ENCODE measurements at regions not wholly inside any gene's neighbourhood (a gene's known extent, or its start where the extent isn't known, plus 50 kb on each side); places are given as distances from the start of the nearest gene placed in this dataset.

DNA sequence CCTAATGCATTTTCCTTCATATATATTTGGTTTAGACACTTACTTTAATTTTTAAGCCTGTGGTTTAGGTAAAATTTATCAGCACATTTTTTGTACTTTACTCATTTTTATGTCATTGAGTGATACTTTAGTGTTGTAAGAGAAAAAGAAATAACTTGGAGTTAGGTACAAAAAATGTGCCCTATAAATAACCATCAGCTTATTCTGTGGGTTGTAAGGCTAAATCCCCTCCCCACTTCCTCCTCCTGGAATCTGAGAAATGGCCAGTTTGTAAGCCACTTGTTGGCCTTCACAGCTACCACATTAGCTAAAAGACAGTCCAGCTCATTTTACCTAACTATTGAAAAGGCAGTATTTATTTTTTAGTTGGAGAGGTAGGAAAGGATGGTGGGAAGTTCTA lies 576.3 kb downstream of the PKHD1 start:
- no peak for ATAC-seq (ENCODE audit: poor library complexity)
- H3K27me3 Mint-ChIP-seq, result no peaks in the 10 kb centered on the region
- no peak overlapping the region for H3K27ac ChIP-seq (ENCODE audit: low read depth in 1 of 2, low read length in 2 of 2)
- TF ChIP-seq, protein P1, sequence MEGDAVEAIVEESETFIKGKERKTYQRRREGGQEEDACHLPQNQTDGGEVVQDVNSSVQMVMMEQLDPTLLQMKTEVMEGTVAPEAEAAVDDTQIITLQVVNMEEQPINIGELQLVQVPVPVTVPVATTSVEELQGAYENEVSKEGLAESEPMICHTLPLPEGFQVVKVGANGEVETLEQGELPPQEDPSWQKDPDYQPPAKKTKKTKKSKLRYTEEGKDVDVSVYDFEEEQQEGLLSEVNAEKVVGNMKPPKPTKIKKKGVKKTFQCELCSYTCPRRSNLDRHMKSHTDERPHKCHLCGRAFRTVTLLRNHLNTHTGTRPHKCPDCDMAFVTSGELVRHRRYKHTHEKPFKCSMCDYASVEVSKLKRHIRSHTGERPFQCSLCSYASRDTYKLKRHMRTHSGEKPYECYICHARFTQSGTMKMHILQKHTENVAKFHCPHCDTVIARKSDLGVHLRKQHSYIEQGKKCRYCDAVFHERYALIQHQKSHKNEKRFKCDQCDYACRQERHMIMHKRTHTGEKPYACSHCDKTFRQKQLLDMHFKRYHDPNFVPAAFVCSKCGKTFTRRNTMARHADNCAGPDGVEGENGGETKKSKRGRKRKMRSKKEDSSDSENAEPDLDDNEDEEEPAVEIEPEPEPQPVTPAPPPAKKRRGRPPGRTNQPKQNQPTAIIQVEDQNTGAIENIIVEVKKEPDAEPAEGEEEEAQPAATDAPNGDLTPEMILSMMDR (IDR thresholded peaks at IDR 0.05), result no peak
- no peak overlapping the region for H3K4me3 ChIP-seq (ENCODE audit: low read length)
- peaks cover 2% of the 10 kb centered on the region for H3K9me3 Mint-ChIP-seq
- H3K4me1 Mint-ChIP-seq (ENCODE audit: low read depth), result no peaks in the 10 kb centered on the region
- H3K27ac Mint-ChIP-seq, result no peak overlapping the region
- CTCF ChIA-PET, result no interaction called here
- no peaks in the 10 kb centered on the region for H3K4me1 ChIP-seq (ENCODE audit: insufficient read depth, low read length)
- DNase-seq, result no peak
- no peaks in the 10 kb centered on the region for H3K36me3 Mint-ChIP-seq (ENCODE audit: low read depth)
- H3K4me3 Mint-ChIP-seq, result no peak overlapping the region
- no peaks in the 10 kb centered on the region for H3K36me3 ChIP-seq (ENCODE audit: insufficient read depth, low read length)
- H3K9me3 ChIP-seq (ENCODE audit: control insufficient read depth in 1 of 2, insufficient read depth in 1 of 2, low read length in 2 of 2), result peaks cover 0 to 3% of the 10 kb centered on the region in 2 experiments
- intact Hi-C loops (cut with DNase I, micrococcal nuclease), result no loop called here
- no peaks in the 10 kb centered on the region for H3K27me3 ChIP-seq (ENCODE audit: control insufficient read depth in 1 of 2, insufficient read depth in 2 of 2, low read length in 2 of 2)
- POLR2A ChIA-PET, result no interaction called here

DNA sequence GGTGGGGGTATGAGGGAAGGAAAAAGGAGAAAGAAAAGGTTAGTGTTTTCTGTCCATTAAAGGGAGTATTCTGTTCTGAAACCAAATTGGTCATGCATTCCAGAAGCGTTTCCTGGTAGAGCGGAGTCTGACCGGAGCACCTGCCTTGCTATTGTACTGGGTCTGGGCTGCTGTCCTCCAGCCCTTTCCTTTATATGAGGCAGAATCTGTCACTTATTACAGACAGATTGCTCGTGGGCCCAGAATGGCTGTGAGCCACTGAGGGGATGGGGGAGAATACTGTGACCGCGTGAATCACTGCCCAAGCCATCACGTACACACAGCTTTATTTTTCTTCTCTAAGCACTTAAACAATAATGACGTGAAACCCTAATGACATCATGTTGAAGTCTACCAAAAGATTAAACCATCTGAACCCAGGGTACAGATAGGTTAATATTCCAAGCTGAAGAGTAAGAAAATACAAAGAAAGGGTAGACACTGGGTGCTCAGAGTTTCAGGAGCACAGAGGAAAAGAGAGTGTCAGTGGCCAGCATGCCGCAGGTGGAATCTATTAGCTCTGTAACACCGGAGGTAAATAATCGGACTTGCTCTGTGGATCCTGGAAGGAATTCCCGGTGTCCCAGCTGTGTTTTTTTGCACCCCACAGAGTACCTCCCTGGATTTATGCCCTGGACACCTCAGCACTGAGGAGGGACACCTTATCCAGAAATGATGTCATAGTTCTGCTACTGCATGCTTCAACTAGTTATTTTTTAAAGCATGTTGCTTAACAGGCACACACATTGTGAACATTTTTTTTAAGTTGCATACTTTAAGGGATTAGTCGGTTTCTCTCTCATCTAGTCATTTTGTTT lies 573.3 kb downstream of the PKHD1 start:
- ChIA-PET POLR2A (no interaction called here), CTCF (interaction anchor here (0.9 kb wide), 1 partner anchor 507 kb away, joined by 3 read pairs; no protein-coding TSS in a partner anchor)
- Histone ChIP-seq H3K4me3 (ENCODE audit: low read length) (no peak overlapping the region), H3K4me1 (ENCODE audit: insufficient read depth, low read length) (no peaks in the 10 kb centered on the region), H3K27me3 (ENCODE audit: control insufficient read depth in 1 of 2, insufficient read depth in 2 of 2, low read length in 2 of 2) (no peaks in the 10 kb centered on the region), H3K9me3 (ENCODE audit: control insufficient read depth in 1 of 2, insufficient read depth in 1 of 2, low read length in 2 of 2) (peaks cover 0 to 3% of the 10 kb centered on the region in 2 experiments), H3K27ac (ENCODE audit: low read depth in 1 of 2, low read length in 2 of 2) (no peak overlapping the region), H3K36me3 (ENCODE audit: insufficient read depth, low read length) (no peaks in the 10 kb centered on the region)
- Mint-ChIP-seq H3K27me3 (no peaks in the 10 kb centered on the region), H3K9me3 (peaks cover 9% of the 10 kb centered on the region), H3K27ac (no peak overlapping the region), H3K4me3 (no peak overlapping the region), H3K36me3 (ENCODE audit: low read depth) (no peaks in the 10 kb centered on the region), H3K4me1 (ENCODE audit: low read depth) (no peaks in the 10 kb centered on the region)
- intact Hi-C loops (cut with DNase I, micrococcal nuclease), result no loop called here
- ATAC-seq (ENCODE audit: poor library complexity) (no peak), DNase-seq (no peak)
- TF ChIP-seq, protein P1 (IDR thresholded peaks at IDR 0.05), result no peak

DNA sequence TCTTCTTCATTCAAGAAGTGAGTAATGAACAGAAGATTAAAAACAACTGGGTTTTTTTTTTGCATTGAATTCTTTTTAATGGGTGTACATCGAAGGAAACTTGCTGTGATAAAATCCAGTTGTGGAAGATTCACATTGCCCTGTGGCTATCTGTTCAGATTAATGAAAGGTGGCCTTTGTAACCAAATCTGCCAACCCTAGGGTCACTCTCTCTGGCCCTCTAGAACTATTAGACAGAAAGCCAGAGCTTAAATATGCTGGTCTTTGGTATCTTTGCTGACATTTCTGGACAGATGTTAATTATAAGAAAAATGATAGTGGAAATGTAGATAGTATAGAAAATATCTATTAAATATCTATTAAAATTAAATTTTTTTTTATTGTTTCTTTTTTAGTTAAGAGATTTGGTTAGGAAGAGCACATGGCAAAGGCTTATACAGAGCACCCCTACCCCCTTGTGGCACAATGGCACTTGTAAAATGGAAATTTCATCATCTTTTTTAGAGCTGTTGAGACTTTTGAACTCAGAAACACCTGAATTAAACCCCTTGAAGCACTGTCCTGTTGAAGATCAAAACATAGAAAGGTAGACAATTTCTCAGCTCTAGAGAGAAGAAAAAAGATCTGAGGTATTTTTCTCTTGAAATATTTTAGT lies 572.5 kb downstream of the PKHD1 start:
- H3K27me3 ChIP-seq (ENCODE audit: control insufficient read depth in 1 of 2, insufficient read depth in 2 of 2, low read length in 2 of 2), result no peaks in the 10 kb centered on the region
- H3K27me3 Mint-ChIP-seq, result no peaks in the 10 kb centered on the region
- intact Hi-C loops (cut with DNase I, micrococcal nuclease), result no loop called here
- H3K36me3 ChIP-seq (ENCODE audit: insufficient read depth, low read length), result no peaks in the 10 kb centered on the region
- ChIA-PET POLR2A (no interaction called here), CTCF (interaction anchor here (0.9 to 1.0 kb wide), 2 partner anchors 15 to 506 kb away, joined by 3 read pairs; no protein-coding TSS in a partner anchor)
- no peak overlapping the region for H3K27ac ChIP-seq (ENCODE audit: low read depth in 1 of 2, low read length in 2 of 2)
- no peaks in the 10 kb centered on the region for H3K4me1 Mint-ChIP-seq (ENCODE audit: low read depth)
- ATAC-seq (ENCODE audit: poor library complexity) (no peak), DNase-seq (no peak)
- H3K4me1 ChIP-seq (ENCODE audit: insufficient read depth, low read length), result no peaks in the 10 kb centered on the region
- H3K27ac Mint-ChIP-seq, result no peak overlapping the region
- H3K4me3 Mint-ChIP-seq, result no peak overlapping the region
- no peaks in the 10 kb centered on the region for H3K36me3 Mint-ChIP-seq (ENCODE audit: low read depth)
- peaks cover 0 to 3% of the 10 kb centered on the region in 2 experiments for H3K9me3 ChIP-seq (ENCODE audit: control insufficient read depth in 1 of 2, insufficient read depth in 1 of 2, low read length in 2 of 2)
- peaks cover 9% of the 10 kb centered on the region for H3K9me3 Mint-ChIP-seq
- TF ChIP-seq, protein P1 (IDR thresholded peaks at IDR 0.05), result no peak
- no peak overlapping the region for H3K4me3 ChIP-seq (ENCODE audit: low read length)

Data from CD4-positive, alpha-beta T cell (primary cell).